Hepatocyte (in vitro differentiated cells): ENCODE measurements at regions not wholly inside any gene's neighbourhood (a gene's known extent, or its start where the extent isn't known, plus 50 kb on each side); places are given as distances from the start of the nearest gene placed in this dataset.

Source experiments
- CTCF ChIP-seq: fragments of 200-600 bp; sonication (generic); IDR thresholded peaks from 2 replicates; pipeline ENCODE4 v1.5.1; 2016; ENCODE audit warnings: antibody characterized with exemption, mild to moderate bottlenecking; ENCODE audit not compliant: poor library complexity
- EZH2 ChIP-seq: fragments of 200-600 bp; sonication (generic); IDR thresholded peaks from 2 replicates; pipeline ENCODE4 v1.6.1; 2016; ENCODE audit warnings: antibody characterized with exemption, mild to moderate bottlenecking, borderline replicate concordance
- EZH2phosphoT487 ChIP-seq: fragments of 200-600 bp; sonication (generic); IDR thresholded peaks from one replicate; pipeline ENCODE4 v1.6.1; 2018; ENCODE audit warnings: antibody characterized with exemption, mild to moderate bottlenecking, low read depth, moderate library complexity; ENCODE audit not compliant: unreplicated experiment, severe bottlenecking

GRCh38 chr3:182124187-182124586 lies 412.5 kb downstream of the SOX2 start:
- no peak for TF ChIP-seq CTCF
- no peak for TF ChIP-seq EZH2
- TF ChIP-seq EZH2phosphoT487, result no peak
